ENCODE measurements at regions not wholly inside any gene's neighbourhood (a gene's known extent, or its start where the extent isn't known, plus 50 kb on each side); places are given as distances from the start of the nearest gene placed in this dataset.
"Not testable (repeated sequence)": the region's sequence is repeated elsewhere in the genome, so short reads cannot be mapped to it uniquely, and the experiment has no call there.

DNA sequence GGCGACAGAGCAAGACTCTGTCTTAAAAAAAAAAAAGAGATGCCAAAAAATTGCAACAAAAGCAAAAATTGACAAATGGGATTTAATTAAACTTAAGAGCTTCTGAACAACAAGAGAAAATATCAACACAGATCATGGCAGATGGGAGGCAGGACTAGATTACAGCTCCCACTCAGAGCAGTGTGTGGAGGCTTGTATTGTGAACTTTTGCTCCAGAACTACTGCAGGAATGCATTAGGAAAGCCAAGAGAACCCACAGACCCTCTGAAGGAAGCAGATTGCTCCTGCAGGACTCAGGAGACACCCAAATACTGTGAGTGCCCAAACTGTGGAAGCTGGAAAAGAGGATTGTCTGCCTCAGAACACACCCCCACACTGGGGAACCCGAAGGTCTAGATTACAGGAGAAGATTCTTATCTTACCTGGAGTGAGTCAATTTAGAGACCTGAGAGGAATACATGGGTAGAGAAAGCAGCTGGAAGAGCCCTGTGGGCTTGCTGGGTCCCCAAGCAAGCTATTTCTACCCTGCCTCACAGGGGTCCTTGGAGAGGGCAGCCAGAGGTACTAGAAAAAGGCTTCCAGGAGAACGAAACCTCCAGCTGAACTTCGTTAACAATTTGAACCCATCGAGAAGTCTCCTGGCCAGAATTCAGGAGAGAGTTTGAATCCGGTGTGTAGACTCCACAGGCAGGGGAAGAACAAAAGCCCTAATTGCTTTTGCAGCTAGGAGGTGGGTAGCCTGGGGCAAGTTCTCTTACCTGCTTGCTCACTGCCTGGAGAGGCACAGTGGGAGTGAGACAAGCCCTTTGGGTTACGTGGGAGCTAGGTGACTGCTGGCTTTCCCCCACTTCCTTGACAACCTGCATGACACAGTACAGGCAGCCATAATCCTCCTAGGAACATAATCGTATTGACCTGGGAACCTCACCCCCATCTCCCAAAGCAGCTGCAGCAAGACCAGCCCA is 593.4 kb upstream of the RGMB start:
- TF ChIP-seq, protein P1, sequence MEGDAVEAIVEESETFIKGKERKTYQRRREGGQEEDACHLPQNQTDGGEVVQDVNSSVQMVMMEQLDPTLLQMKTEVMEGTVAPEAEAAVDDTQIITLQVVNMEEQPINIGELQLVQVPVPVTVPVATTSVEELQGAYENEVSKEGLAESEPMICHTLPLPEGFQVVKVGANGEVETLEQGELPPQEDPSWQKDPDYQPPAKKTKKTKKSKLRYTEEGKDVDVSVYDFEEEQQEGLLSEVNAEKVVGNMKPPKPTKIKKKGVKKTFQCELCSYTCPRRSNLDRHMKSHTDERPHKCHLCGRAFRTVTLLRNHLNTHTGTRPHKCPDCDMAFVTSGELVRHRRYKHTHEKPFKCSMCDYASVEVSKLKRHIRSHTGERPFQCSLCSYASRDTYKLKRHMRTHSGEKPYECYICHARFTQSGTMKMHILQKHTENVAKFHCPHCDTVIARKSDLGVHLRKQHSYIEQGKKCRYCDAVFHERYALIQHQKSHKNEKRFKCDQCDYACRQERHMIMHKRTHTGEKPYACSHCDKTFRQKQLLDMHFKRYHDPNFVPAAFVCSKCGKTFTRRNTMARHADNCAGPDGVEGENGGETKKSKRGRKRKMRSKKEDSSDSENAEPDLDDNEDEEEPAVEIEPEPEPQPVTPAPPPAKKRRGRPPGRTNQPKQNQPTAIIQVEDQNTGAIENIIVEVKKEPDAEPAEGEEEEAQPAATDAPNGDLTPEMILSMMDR (IDR thresholded peaks at IDR 0.05; ENCODE audit: insufficient read depth, low read depth, low read length), result no peak
- H3K4me3 ChIP-seq (ENCODE audit: low read depth, low read length), result no peak overlapping the region
- peak; percentile 52 for DNase-seq (ENCODE audit: low read depth)

DNA sequence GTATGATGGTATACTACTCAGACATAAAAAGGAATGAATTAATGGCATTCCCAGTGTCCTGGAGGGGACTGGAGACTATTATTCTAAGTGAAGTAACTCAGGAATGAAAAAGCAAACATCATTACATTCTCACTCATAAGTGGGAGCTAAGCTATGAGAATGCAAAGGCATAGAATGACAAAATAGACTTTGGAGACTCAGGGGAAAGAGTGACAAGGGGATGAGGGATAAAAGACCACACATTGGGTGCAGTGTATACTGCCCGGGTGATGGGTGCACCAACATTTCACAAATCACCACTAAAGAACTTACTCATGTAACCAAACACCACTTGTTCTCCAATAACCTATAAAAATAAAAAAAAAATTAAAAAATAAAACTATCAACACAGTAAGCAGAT is 587.3 kb upstream of the RGMB start:
- no peak overlapping the region for H3K4me3 ChIP-seq (ENCODE audit: low read depth, low read length)
- TF ChIP-seq, protein P1 (IDR thresholded peaks at IDR 0.05; ENCODE audit: insufficient read depth, low read depth, low read length), result no peak
- no peak for DNase-seq (ENCODE audit: low read depth)

DNA sequence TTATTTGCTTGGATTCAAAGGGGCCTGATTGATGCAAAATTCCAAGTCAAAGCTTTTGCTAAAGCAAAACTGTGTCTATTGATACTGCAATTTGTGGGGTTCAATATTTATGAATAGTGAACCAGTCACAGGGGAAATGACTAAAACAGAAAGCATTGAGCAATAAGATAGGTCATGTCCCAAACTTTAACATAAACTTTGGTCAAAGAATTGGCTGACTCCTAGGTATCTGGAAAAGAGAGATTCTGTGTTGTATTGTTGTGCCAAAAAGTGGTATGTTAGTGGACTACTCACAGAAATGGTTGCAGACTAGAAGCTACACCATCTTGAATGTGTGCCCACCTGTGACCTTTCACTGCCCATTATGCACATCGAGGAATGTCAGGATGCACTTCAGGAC is 585.5 kb upstream of the RGMB start:
- H3K4me3 ChIP-seq (ENCODE audit: low read depth, low read length), result no peak overlapping the region
- no peak for DNase-seq (ENCODE audit: low read depth)
- TF ChIP-seq, protein P1 (IDR thresholded peaks at IDR 0.05; ENCODE audit: insufficient read depth, low read depth, low read length), result no peak

DNA sequence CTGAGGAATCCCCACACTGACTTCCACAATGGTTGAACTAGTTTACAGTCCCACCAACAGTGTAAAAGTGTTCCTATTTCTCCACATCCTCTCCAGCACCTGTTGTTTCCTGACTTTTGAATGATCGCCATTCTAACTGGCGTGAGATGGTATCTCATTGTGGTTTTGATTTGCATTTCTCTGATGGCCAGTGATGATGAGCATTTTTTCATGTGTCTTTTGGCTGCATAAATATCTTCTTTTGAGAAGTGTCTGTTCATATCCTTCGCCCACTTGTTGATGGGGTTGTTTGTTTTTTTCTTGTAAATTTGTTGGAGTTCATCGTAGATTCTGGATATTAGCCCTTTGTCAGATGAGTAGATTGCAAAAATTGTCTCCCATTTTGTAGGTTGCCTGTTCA is 583.1 kb upstream of the RGMB start:
- DNase-seq (ENCODE audit: low read depth); H3K4me3 ChIP-seq (ENCODE audit: low read depth, low read length): not testable (repeated sequence)

DNA sequence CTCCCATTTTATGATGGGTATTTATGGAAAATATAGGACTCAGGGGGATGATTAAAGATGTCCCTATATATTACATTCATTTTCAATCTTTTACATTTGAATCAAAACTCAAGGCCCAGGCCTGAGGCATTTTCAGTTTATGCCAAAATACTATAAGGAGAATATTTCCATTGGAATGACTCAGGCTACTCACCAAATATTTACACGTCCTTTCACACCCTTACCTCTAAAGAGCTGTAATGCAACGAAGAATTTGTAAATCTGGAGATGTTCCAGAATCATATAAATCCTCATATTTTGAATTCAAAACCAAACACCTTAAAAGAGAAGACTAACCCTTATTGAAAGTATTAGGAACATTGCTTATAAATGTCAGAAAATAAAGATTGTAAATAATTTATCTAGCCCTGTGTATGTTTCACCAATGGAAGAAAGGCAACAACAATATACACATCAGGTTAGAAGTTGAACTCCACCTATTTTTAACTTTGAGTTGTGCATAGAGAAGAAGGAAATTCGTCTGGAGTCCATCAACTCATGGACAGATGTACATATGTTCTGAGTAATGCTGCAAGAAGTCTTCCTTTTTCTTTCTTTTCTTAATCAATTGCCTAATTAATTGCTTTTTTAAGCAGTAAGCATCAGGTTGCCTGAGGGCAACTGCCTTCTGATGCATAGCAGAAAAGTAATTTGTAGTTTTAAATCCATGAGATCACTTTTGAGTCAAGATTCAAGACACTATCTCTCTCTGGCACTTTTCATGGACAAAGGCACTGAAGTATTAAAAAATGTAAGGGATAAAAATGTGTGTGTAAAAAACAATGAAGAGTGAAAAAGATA is 579.3 kb upstream of the RGMB start:
- H3K4me3 ChIP-seq (ENCODE audit: low read depth, low read length), result no peak overlapping the region
- TF ChIP-seq, protein P1 (IDR thresholded peaks at IDR 0.05; ENCODE audit: insufficient read depth, low read depth, low read length), result no peak
- DNase-seq (ENCODE audit: low read depth), result no peak

DNA sequence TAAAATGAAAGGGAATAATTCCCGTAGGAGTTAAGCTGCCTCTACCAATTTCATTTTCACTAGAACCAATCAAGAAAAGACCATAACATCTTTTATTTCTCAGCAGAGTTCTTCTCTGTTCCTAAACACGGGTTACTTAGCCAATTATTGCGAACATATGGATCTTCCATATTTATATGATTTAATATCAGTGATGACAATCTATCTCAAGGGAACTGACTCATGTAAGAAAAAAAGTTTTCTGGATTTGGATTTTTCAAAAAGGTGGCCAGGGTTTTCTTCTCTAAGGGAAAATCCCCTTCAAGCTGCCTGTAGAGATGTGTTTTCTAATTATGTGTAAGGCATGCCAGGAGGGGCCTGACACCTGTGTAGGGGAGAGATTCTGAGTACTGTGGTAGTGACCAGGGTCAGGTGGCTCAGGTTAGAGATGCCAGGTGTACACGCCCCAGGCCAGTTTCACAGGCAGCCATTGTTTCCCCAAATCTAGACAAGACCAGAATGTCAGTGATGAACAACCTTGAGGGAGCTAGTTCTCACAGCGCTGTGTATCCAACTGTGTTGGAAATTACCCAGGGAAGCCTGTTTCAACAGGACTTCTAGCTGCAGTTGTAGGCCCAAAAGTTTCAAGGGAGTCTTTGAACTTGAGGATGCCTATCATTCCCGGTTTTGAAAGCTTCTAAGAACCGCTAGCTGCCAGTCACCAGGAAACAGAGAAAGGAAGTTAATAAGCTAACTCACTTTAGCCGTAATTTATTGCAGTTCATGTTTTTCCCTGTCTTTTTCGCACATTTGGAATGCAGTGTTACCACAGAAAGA is 572.5 kb upstream of the RGMB start:
- TF ChIP-seq, protein P1 (IDR thresholded peaks at IDR 0.05; ENCODE audit: insufficient read depth, low read depth, low read length), result no peak
- no peak for DNase-seq (ENCODE audit: low read depth)
- H3K4me3 ChIP-seq (ENCODE audit: low read depth, low read length), result no peak overlapping the region

Data from fibroblast of villous mesenchyme (primary cell).